H1 (cell line): ENCODE measurements at regions not wholly inside any gene's neighbourhood (a gene's known extent, or its start where the extent isn't known, plus 50 kb on each side); places are given as distances from the start of the nearest gene placed in this dataset.

Experiments used
- CTCF ChIA-PET: fragments of 300-600 bp; sonication (Branson Sonifier 250); formaldehyde crosslinking; loops from one replicate; lab custom pipeline; 2021; ENCODE audit not compliant: partially characterized antibody; lab: Charles Lee
- POLR2A ChIA-PET: fragments of 300-600 bp; sonication (Branson Sonifier 250); formaldehyde crosslinking; loops from one replicate; lab custom pipeline; 2021; ENCODE audit warnings: inconsistent platforms; ENCODE audit not compliant: partially characterized antibody; lab: Charles Lee
- DNase-seq, 2 experiments: peaks; one replicate each; pipeline versions ENCODE4 v3.0.0 to v3.0.0-alpha.2; 2010 to 2022; ENCODE audit warnings: low spot score in 2 of 2, low read depth in 1 of 2, mixed read lengths in 1 of 2
- FAIRE-seq: peaks from 2 replicates; lab custom pipeline; 2011; peaks lifted over from hg19 to GRCh38; lab: Jason Lieb, UNC
- H2AFZ ChIP-seq: 2 replicates; pipeline ENCODE4 v1.8.1; 2012; ENCODE audit warnings: low read length, inconsistent platforms
- H2AK5ac ChIP-seq: 2 replicates; pipeline ENCODE4 v1.6.1; 2013; ENCODE audit warnings: low read depth, low read length
- H2BK120ac ChIP-seq: replicated peaks from 2 replicates; pipeline ENCODE3; 2013; ENCODE audit warnings: low read depth, low read length, inconsistent platforms
- H2BK12ac ChIP-seq: 2 replicates; pipeline ENCODE4 v1.6.1; 2013; ENCODE audit warnings: low read depth, low read length
- H2BK15ac ChIP-seq: 2 replicates; pipeline ENCODE4 v1.6.1; 2013; ENCODE audit warnings: low read length
- H2BK20ac ChIP-seq: 2 replicates; pipeline ENCODE4 v1.6.1; 2013; ENCODE audit warnings: low read length
- H2BK5ac ChIP-seq: 2 replicates; pipeline ENCODE4 v1.6.1; 2013; ENCODE audit warnings: low read depth, low read length
- H3K14ac ChIP-seq: 2 replicates; pipeline ENCODE4 v1.6.1; 2013; ENCODE audit warnings: inconsistent platforms; ENCODE audit not compliant: insufficient read length
- H3K18ac ChIP-seq: 2 replicates; pipeline ENCODE4 v1.6.1; 2013; ENCODE audit warnings: low read length; ENCODE audit errors: extremely low read depth
- H3K23ac ChIP-seq: 2 replicates; pipeline ENCODE4 v1.6.1; 2013; ENCODE audit warnings: inconsistent platforms; ENCODE audit not compliant: insufficient read length
- H3K23me2 ChIP-seq: 2 replicates; pipeline ENCODE4 v1.6.1; 2013; ENCODE audit warnings: low read depth, low read length
- H3K27ac ChIP-seq: 2 replicates; pipeline ENCODE4 v1.6.1; 2011; ENCODE audit warnings: low read depth, low read length, inconsistent platforms
- H3K27me3 ChIP-seq, 4 experiments: replicated peaks in 1 of 4; 1 replicate in 1 of 4; 2 replicates in 3 of 4; pipeline versions ENCODE4 v1.6.1 to v1.8.1; 2011 to 2013; ENCODE audit warnings: low read length in 3 of 4, mild to moderate bottlenecking in 3 of 4, inconsistent platforms in 2 of 4, mixed read lengths in 2 of 4, moderate library complexity in 1 of 4; ENCODE audit not compliant: control insufficient read depth in 3 of 4, insufficient read depth in 3 of 4; ENCODE audit errors: extremely low read depth in 1 of 4
- H3K36me3 ChIP-seq, 4 experiments: 2 replicates each; pipeline versions ENCODE4 v1.6.1 to v1.8.1; 2011 to 2013; ENCODE audit warnings: mild to moderate bottlenecking in 4 of 4, low read length in 3 of 4, moderate library complexity in 2 of 4, control low read depth in 1 of 4, inconsistent platforms in 1 of 4; ENCODE audit not compliant: insufficient read depth in 4 of 4, control insufficient read depth in 2 of 4
- H3K4ac ChIP-seq: replicated peaks from 2 replicates; pipeline ENCODE3; 2013; ENCODE audit warnings: low read length, low read depth, mixed read lengths, inconsistent platforms; ENCODE audit not compliant: insufficient read length
- H3K4me1 ChIP-seq, 4 experiments: replicated peaks in 1 of 4; 1 replicate in 1 of 4; 2 replicates in 3 of 4; pipeline versions ENCODE4 v1.6.1 to v1.8.1; 2011 to 2013; ENCODE audit warnings: low read length in 3 of 4, inconsistent platforms in 2 of 4, mixed read lengths in 1 of 4; ENCODE audit not compliant: insufficient read depth in 4 of 4, control insufficient read depth in 3 of 4
- H3K4me2 ChIP-seq, 2 experiments: 2 replicates each; pipeline versions ENCODE4 v1.6.1 to v1.8.1; 2011 to 2013; ENCODE audit warnings: low read depth in 2 of 2, low read length in 2 of 2, control low read depth in 1 of 2, inconsistent platforms in 1 of 2, mild to moderate bottlenecking in 1 of 2; ENCODE audit not compliant: insufficient read depth in 1 of 2
- H3K4me3 ChIP-seq, 4 experiments: fragments of 200-600, 300-600 bp in 1 of 4; sonication (generic), shearing (Covaris generic), sonication (Bioruptor Twin) in 1 of 4; 2 replicates each; pipeline versions ENCODE4 v1.5.1 to v1.8.1; 2011 to 2016; ENCODE audit warnings: low read length in 4 of 4, low read depth in 3 of 4, control low read depth in 2 of 4, inconsistent platforms in 2 of 4, mild to moderate bottlenecking in 2 of 4, mixed read lengths in 1 of 4, moderate library complexity in 1 of 4; ENCODE audit not compliant: insufficient read depth in 2 of 4; ENCODE audit errors: extremely low read depth in 1 of 4
- H3K56ac ChIP-seq: replicated peaks from 2 replicates; pipeline ENCODE3; 2013; ENCODE audit warnings: low read depth, mild to moderate bottlenecking, mixed read lengths, low read length, inconsistent platforms; ENCODE audit not compliant: insufficient read length
- H3K79me1 ChIP-seq: 2 replicates; pipeline ENCODE4 v1.6.1; 2013; ENCODE audit warnings: low read depth, low read length, control low read depth
- H3K79me2 ChIP-seq, 2 experiments: 2 replicates each; pipeline versions ENCODE4 v1.6.1 to v1.8.1; 2012 to 2013; ENCODE audit warnings: low read length in 2 of 2, mild to moderate bottlenecking in 2 of 2, inconsistent platforms in 1 of 2; ENCODE audit not compliant: insufficient read depth in 2 of 2, control insufficient read depth in 1 of 2
- H3K9ac ChIP-seq, 4 experiments: replicated peaks in 1 of 4; 1 replicate in 1 of 4; 2 replicates in 3 of 4; pipeline versions ENCODE4 v1.6.1 to v1.8.1; 2011 to 2013; ENCODE audit warnings: low read depth in 3 of 4, low read length in 3 of 4, control low read depth in 2 of 4, mild to moderate bottlenecking in 2 of 4, moderate library complexity in 2 of 4, inconsistent platforms in 1 of 4; ENCODE audit errors: extremely low read depth in 1 of 4
- H3K9me3 ChIP-seq, 2 experiments: 2 replicates each; pipeline versions ENCODE4 v1.6.1 to v1.8.1; 2012 to 2013; ENCODE audit warnings: mild to moderate bottlenecking in 2 of 2, moderate library complexity in 2 of 2, control low read depth in 1 of 2, inconsistent platforms in 1 of 2, low read depth in 1 of 2, low read length in 1 of 2, mixed read lengths in 1 of 2; ENCODE audit not compliant: insufficient read depth in 2 of 2
- H4K20me1 ChIP-seq, 2 experiments: replicated peaks in 1 of 2; 2 replicates each; pipeline versions ENCODE3 to v1.8.1; 2011 to 2013; ENCODE audit warnings: inconsistent platforms in 2 of 2, low read length in 2 of 2, mild to moderate bottlenecking in 1 of 2; ENCODE audit not compliant: insufficient read depth in 2 of 2, control insufficient read depth in 1 of 2
- H4K5ac ChIP-seq: 2 replicates; pipeline ENCODE4 v1.6.1; 2013; ENCODE audit warnings: low read length, low read depth, mixed read lengths, inconsistent platforms; ENCODE audit not compliant: insufficient read length
- H4K8ac ChIP-seq: 2 replicates; pipeline ENCODE4 v1.8.0; 2013; ENCODE audit warnings: mild to moderate bottlenecking, moderate library complexity, low read length, inconsistent platforms; ENCODE audit not compliant: insufficient read depth; ENCODE audit errors: extremely low read depth
- H4K91ac ChIP-seq: replicated peaks from 2 replicates; pipeline ENCODE3; 2013; ENCODE audit warnings: low read length, mixed read lengths, inconsistent platforms; ENCODE audit not compliant: insufficient read length
- ASH2L ChIP-seq: fragments of 200-600, 300-600 bp; sonication (generic); IDR thresholded peaks from one replicate; pipeline ENCODE4 v1.7.1; 2017; ENCODE audit warnings: low read length
- CHD2 ChIP-seq: IDR thresholded peaks from 2 replicates; pipeline ENCODE4 v1.6.1; 2012; ENCODE audit warnings: low read length, improper control_type of control experiment
- EGR1 ChIP-seq: IDR thresholded peaks from 2 replicates; pipeline ENCODE4 v1.6.1; 2011; ENCODE audit warnings: low read depth, low read length, borderline replicate concordance
- FOSL1 ChIP-seq: IDR thresholded peaks from 2 replicates; pipeline ENCODE4 v1.6.1; 2011; ENCODE audit warnings: mild to moderate bottlenecking, low read depth, low read length, moderate library complexity; ENCODE audit not compliant: insufficient read depth
- GABPA ChIP-seq: IDR thresholded peaks from 2 replicates; pipeline ENCODE4 v1.6.1; 2011; ENCODE audit warnings: mild to moderate bottlenecking, low read length, moderate library complexity, borderline replicate concordance; ENCODE audit not compliant: insufficient read depth
- HDAC6 ChIP-seq: IDR thresholded peaks from one replicate; pipeline ENCODE4 v1.7.1; 2012; ENCODE audit warnings: low read depth, mild to moderate bottlenecking, inconsistent platforms, low read length, moderate library complexity
- JUND ChIP-seq: IDR thresholded peaks from 2 replicates; pipeline ENCODE4 v1.6.1; 2011; ENCODE audit warnings: mild to moderate bottlenecking, improper control_type of control experiment, low read length
- POLR2A ChIP-seq, 2 experiments: IDR thresholded peaks; 1 replicate in 1 of 2; 2 replicates in 1 of 2; pipeline ENCODE4 v1.6.1; 2011; ENCODE audit warnings: low read depth in 2 of 2, low read length in 2 of 2, mild to moderate bottlenecking in 2 of 2; ENCODE audit errors: control extremely low read depth in 1 of 2
- SIN3A ChIP-seq, 2 experiments: IDR thresholded peaks in 1 of 2; conservative IDR thresholded peaks in 1 of 2; 2 replicates each; pipeline ENCODE4 v1.6.1; 2011 to 2012; ENCODE audit warnings: low read length in 2 of 2, improper control_type of control experiment in 1 of 2, low read depth in 1 of 2, mild to moderate bottlenecking in 1 of 2
- SIRT6 ChIP-seq: IDR thresholded peaks from one replicate; pipeline ENCODE4 v1.7.1; 2012; ENCODE audit warnings: low read length, inconsistent platforms
- TBP ChIP-seq: IDR thresholded peaks from 2 replicates; pipeline ENCODE4 v1.6.1; 2011; ENCODE audit warnings: low read depth, low read length, improper control_type of control experiment
- USF2 ChIP-seq: IDR thresholded peaks from 2 replicates; pipeline ENCODE4 v1.6.1; 2011; ENCODE audit warnings: low read length, improper control_type of control experiment
- YY1 ChIP-seq: IDR thresholded peaks from 2 replicates; pipeline ENCODE4 v1.6.1; 2011; ENCODE audit warnings: low read depth, mild to moderate bottlenecking, low read length
- ZNF274 ChIP-seq: IDR thresholded peaks from 2 replicates; pipeline ENCODE4 v1.7.0; 2012; ENCODE audit warnings: low read length, borderline replicate concordance; ENCODE audit errors: extremely low read depth
- WGBS, 2 experiments: shearing (Covaris generic) in 1 of 2; methylation state at CpG; one replicate each; pipeline versions ENCODE4 v1.1.6 to v1.1.7; 2013 to 2015; ENCODE audit warnings: low lambda C conversion rate in 2 of 2, mixed read lengths in 2 of 2, inconsistent platforms in 1 of 2, low coverage in 1 of 2, missing lambda C conversion rate in 1 of 2; ENCODE audit not compliant: insufficient replicate concordance in 2 of 2, insufficient coverage in 1 of 2, insufficient read length in 1 of 2; ENCODE audit errors: extremely low coverage in 1 of 2, missing lambda C conversion rate in 1 of 2; 5-methylcytosine and 5-hydroxymethylcytosine counted together

- no peaks in the 10 kb centered on the region for H3K36me3 ChIP-seq
- no peak overlapping the region for H3K23ac ChIP-seq
- H3K79me2 ChIP-seq = no peaks in the 10 kb centered on the region
- H3K27me3 ChIP-seq = no peaks in the 10 kb centered on the region
- H4K8ac ChIP-seq = no peak overlapping the region
- H3K4me2 ChIP-seq = no peak overlapping the region
- H4K91ac ChIP-seq = no peak overlapping the region
- no peak overlapping the region for H3K9ac ChIP-seq
- no peak overlapping the region for H2BK120ac ChIP-seq
- no peak overlapping the region for H3K4ac ChIP-seq
- H2AFZ ChIP-seq = no peak overlapping the region
- no peak overlapping the region for H3K14ac ChIP-seq
- no peak overlapping the region for H4K5ac ChIP-seq
- H3K23me2 ChIP-seq = no peaks in the 10 kb centered on the region; the same call in 1 of the 2 replicates
- H3K4me1 ChIP-seq = peaks cover 0 to 1% (median 0%) of the 10 kb centered on the region in 4 experiments; a peak in 1 of 7 replicates
- H3K9me3 ChIP-seq = no peaks in the 10 kb centered on the region
- no peak overlapping the region for H2AK5ac ChIP-seq
- ChIA-PET CTCF (interaction anchor here (1.3 kb wide), 1 partner anchor 52 kb away, joined by 4 read pairs; no protein-coding TSS in a partner anchor), POLR2A (no interaction called here)
- no peak overlapping the region for H3K56ac ChIP-seq
- no peak overlapping the region for H2BK5ac ChIP-seq
- H3K18ac ChIP-seq = no peak overlapping the region
- no peak overlapping the region for H2BK15ac ChIP-seq
- H3K79me1 ChIP-seq = no peaks in the 10 kb centered on the region
- no peak overlapping the region for H3K27ac ChIP-seq
- no peaks in the 10 kb centered on the region for H4K20me1 ChIP-seq
- WGBS, 2 experiments = 84% methylated on average over 4 of the region's 4 CpGs; no CpG with 5 or more reads in 1 of the 2 experiments
- H2BK20ac ChIP-seq = no peak overlapping the region
- DNase-seq (no peak), FAIRE-seq (no peak)
- no peak overlapping the region for H2BK12ac ChIP-seq
- no peak overlapping the region for H3K4me3 ChIP-seq
- no peak for TF ChIP-seq TBP
- TF ChIP-seq ASH2L = no peak
- no peak for TF ChIP-seq JUND
- no peak for TF ChIP-seq ZNF274
- no peak for TF ChIP-seq SIN3A (conservative IDR thresholded peaks at IDR 0.05 in 1 of 2, IDR thresholded peaks at IDR 0.05 in 1 of 2; ENCODE audit: low read depth in 1 of 2, low read length in 2 of 2)
- TF ChIP-seq FOSL1 = no peak
- no peak for TF ChIP-seq YY1
- TF ChIP-seq HDAC6 = no peak
- TF ChIP-seq POLR2A (IDR thresholded peaks at IDR 0.05; ENCODE audit: control extremely low read depth in 1 of 2, low read depth in 2 of 2, low read length in 2 of 2) = no peak
- TF ChIP-seq GABPA = no peak
- TF ChIP-seq USF2 = no peak
- TF ChIP-seq CHD2 = no peak
- TF ChIP-seq SIRT6 = no peak
- no peak for TF ChIP-seq EGR1
Observed at GRCh38 chr3:162365066-162365719, 868.6 kb downstream of the OTOL1 start.
